Upper lobe of right lung (tissue), 1 donor: ENCODE measurements at regions not wholly inside any gene's neighbourhood (a gene's known extent, or its start where the extent isn't known, plus 50 kb on each side); places are given as distances from the start of the nearest gene placed in this dataset.

Experiments used
- ATAC-seq: fragments of 200-7000 bp; cut with Tn5 transposase; one replicate; pipeline ENCODE4 v1.9.1; 2020; ENCODE audit warnings: mild to moderate bottlenecking, moderate library complexity
- DNase-seq: peaks from one replicate; pipeline ENCODE4 v3.0.0-alpha.2; 2020
- H3K27ac ChIP-seq: fragments of 200-600 bp; one replicate; pipeline ENCODE4 v1.8.0; 2022
- H3K27me3 ChIP-seq: fragments of 200-600 bp; one replicate; pipeline ENCODE4 v1.8.0; 2022; ENCODE audit warnings: mild to moderate bottlenecking
- H3K36me3 ChIP-seq: fragments of 200-600 bp; one replicate; pipeline ENCODE4 v1.8.0; 2022
- H3K4me1 ChIP-seq: fragments of 200-600 bp; one replicate; pipeline ENCODE4 v1.8.0; 2022
- H3K4me3 ChIP-seq: fragments of 200-600 bp; one replicate; pipeline ENCODE4 v1.8.0; 2022; ENCODE audit warnings: mild to moderate bottlenecking
- H3K9me3 ChIP-seq: fragments of 200-600 bp; one replicate; pipeline ENCODE4 v1.8.0; 2022
- CTCF ChIP-seq: fragments of 200-600 bp; IDR thresholded peaks from one replicate; pipeline ENCODE4 v1.8.0; 2022; ENCODE audit warnings: antibody characterized with exemption
- intact Hi-C: fragments of 100-400 bp; cut with DNase I; formaldehyde crosslinking; loops from one replicate; pipeline ENCODE4 v1.11.0; 2022
- donor health status: DM: no; HTN: yes; CAD: no; lungs with severe emphysema.

DNA sequence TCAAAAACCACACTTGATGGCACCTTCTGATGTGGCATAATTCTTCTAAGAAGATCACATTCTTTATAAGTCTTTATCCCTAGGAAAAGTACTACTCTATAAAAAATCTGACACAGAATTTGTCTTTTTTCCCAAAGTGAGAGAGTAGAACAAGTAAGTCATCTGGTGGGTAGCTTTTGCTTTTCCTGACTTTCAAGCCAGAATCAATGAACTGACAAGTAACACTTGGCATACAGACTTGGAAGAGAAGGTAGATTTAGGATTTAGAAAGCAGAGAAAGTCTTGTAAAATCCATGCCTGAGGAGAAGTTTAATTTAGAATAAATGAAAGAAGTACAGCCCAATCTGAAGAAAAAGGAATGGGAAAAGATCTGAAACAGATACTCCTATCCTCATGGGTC, 66.6 kb upstream of the TUSC7 start:
- no peak overlapping the region for H3K27ac ChIP-seq
- TF ChIP-seq CTCF = no peak
- no peak overlapping the region for H3K4me3 ChIP-seq
- no peaks in the 10 kb centered on the region for H3K4me1 ChIP-seq
- no peaks in the 10 kb centered on the region for H3K27me3 ChIP-seq
- H3K9me3 ChIP-seq = no peaks in the 10 kb centered on the region
- DNase-seq (no peak), ATAC-seq (no peak)
- intact Hi-C loops = no loop called here
- H3K36me3 ChIP-seq = no peaks in the 10 kb centered on the region

GRCh38 chr3:116647996-116648395, 61.6 kb upstream of the TUSC7 start:
- ATAC-seq = no peak
- intact Hi-C loops = no loop called here
- no peaks in the 10 kb centered on the region for H3K27me3 ChIP-seq
- no peak overlapping the region for H3K27ac ChIP-seq
- DNase-seq = no peak
- no peak overlapping the region for H3K4me3 ChIP-seq
- TF ChIP-seq CTCF = no peak
- H3K36me3 ChIP-seq = no peaks in the 10 kb centered on the region
- H3K9me3 ChIP-seq = no peaks in the 10 kb centered on the region
- H3K4me1 ChIP-seq = no peaks in the 10 kb centered on the region
